ENCODE measurements at regions not wholly inside any gene's neighbourhood (a gene's known extent, or its start where the extent isn't known, plus 50 kb on each side); places are given as distances from the start of the nearest gene placed in this dataset.

DNA sequence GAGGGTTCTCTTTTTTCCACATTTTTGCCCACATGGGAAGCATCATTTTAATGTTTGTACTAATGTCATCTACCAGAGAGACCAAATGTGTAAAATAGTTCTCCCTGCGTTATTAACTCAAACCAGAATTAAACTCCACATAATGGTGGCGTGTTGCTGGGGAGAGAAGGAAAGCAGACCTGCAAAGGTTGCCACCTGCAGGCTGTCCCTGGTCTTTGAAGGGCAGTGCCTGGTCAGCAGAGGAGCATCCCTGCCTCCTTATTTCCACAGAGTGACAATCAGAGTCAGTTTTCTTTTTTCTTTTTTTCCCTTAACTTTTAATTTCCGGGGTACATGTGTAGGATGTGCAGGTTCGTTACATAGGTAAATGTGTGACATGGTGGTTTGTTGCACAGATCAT is 214.5 kb downstream of the TBX18 start:
- TF ChIP-seq, protein P1, sequence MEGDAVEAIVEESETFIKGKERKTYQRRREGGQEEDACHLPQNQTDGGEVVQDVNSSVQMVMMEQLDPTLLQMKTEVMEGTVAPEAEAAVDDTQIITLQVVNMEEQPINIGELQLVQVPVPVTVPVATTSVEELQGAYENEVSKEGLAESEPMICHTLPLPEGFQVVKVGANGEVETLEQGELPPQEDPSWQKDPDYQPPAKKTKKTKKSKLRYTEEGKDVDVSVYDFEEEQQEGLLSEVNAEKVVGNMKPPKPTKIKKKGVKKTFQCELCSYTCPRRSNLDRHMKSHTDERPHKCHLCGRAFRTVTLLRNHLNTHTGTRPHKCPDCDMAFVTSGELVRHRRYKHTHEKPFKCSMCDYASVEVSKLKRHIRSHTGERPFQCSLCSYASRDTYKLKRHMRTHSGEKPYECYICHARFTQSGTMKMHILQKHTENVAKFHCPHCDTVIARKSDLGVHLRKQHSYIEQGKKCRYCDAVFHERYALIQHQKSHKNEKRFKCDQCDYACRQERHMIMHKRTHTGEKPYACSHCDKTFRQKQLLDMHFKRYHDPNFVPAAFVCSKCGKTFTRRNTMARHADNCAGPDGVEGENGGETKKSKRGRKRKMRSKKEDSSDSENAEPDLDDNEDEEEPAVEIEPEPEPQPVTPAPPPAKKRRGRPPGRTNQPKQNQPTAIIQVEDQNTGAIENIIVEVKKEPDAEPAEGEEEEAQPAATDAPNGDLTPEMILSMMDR (IDR thresholded peaks at IDR 0.05; ENCODE audit: extremely low read depth in 1 of 2, insufficient read depth in 1 of 2, low read depth in 1 of 2, low read length in 2 of 2) = peak in 1 of 2 donors; percentile 10
- TF ChIP-seq POLR2A (IDR thresholded peaks at IDR 0.05; ENCODE audit: low read depth, low read length) = no peak
- no peak for TF ChIP-seq EZH2 (IDR thresholded peaks at IDR 0.05; ENCODE audit: borderline replicate concordance, low read depth, low read length, severe bottlenecking)
- no peak for TF ChIP-seq POLR2AphosphoS5 (IDR thresholded peaks at IDR 0.05; ENCODE audit: insufficient read depth, low read depth, low read length)
- no peak for TF ChIP-seq MAX (IDR thresholded peaks at IDR 0.05; ENCODE audit: insufficient read depth, insufficient read length)
- no peak for TF ChIP-seq JUN (IDR thresholded peaks at IDR 0.05; ENCODE audit: borderline replicate concordance, insufficient read depth, insufficient read length, low read depth)
- no peak for TF ChIP-seq FOS (IDR thresholded peaks at IDR 0.05; ENCODE audit: borderline replicate concordance, insufficient read depth, low read length)
